HCT116 (cell line): ENCODE measurements at regions not wholly inside any gene's neighbourhood (a gene's known extent, or its start where the extent isn't known, plus 50 kb on each side); places are given as distances from the start of the nearest gene placed in this dataset.

Source experiments
- ATAC-seq: fragments of 200-7000 bp; cut with Tn5 transposase; 2 replicates; pipeline ENCODE4 v1.9.1; 2020; ENCODE audit warnings: mild to moderate bottlenecking, moderate library complexity
- BruUV-seq: library from RNA; stranded (reverse); fragments of 400-500 nt; replicated peaks from 2 replicates; lab custom pipeline; 2021; lab: Mats Ljungman, UMichigan
- CTCF ChIA-PET: fragments of 300-600 bp; sonication (Branson Sonifier 250); formaldehyde crosslinking; loops from one replicate; lab custom pipeline; 2021; ENCODE audit warnings: antibody characterized with exemption; lab: Charles Lee
- POLR2A ChIA-PET: fragments of 300-600, 350-600 bp; sonication (Branson Sonifier 250); formaldehyde crosslinking; loops from one replicate; lab custom pipeline; 2021; ENCODE audit warnings: antibody characterized with exemption; lab: Charles Lee
- RAD21 ChIA-PET, 2 experiments: fragments of 300-600 bp; sonication (Branson Sonifier 250); formaldehyde crosslinking; loops; one replicate each; lab custom pipeline; 2023; ENCODE audit warnings: low total read pairs in 2 of 2; ENCODE audit not compliant: uncharacterized antibody in 2 of 2, unreplicated experiment in 2 of 2, low non-redundant PET in 1 of 2; lab: Charles Lee
- DNase-seq: peaks from one replicate; pipeline ENCODE4 v3.0.0-alpha.2; 2010; ENCODE audit warnings: low read depth, low spot score
- H2AFZ ChIP-seq: fragments of 200-600 bp; shearing (Covaris generic), sonication (generic); 2 replicates; pipeline ENCODE4 v1.6.1; 2017; ENCODE audit warnings: low read depth, mixed run types, mixed read lengths, antibody characterized with exemption, low read length; ENCODE audit not compliant: poor library complexity, severe bottlenecking
- H3K27ac ChIP-seq: 2 replicates; pipeline ENCODE4 v1.5.1; 2012; ENCODE audit warnings: low read depth, low read length
- H3K27me3 ChIP-seq: fragments of 200-600 bp; sonication (generic); 2 replicates; pipeline ENCODE4 v1.6.1; 2016; ENCODE audit warnings: mixed run types, low read length, mixed read lengths; ENCODE audit not compliant: insufficient read depth
- H3K36me3 ChIP-seq, 2 experiments: fragments of 200-500 bp in 1 of 2; fragments of 200-600 bp in 1 of 2; sonication (Bioruptor generic) in 1 of 2; sonication (generic) in 1 of 2; 2 replicates each; pipeline versions ENCODE4 v1.5.1 to v1.6.1; 2014 to 2016; ENCODE audit warnings: low read length in 2 of 2, inconsistent platforms in 1 of 2, mixed read lengths in 1 of 2, mixed run types in 1 of 2; ENCODE audit not compliant: insufficient read depth in 2 of 2, control insufficient read depth in 1 of 2
- H3K4me1 ChIP-seq, 2 experiments: fragments of 200-600 bp in 1 of 2; sonication (generic) in 1 of 2; 2 replicates each; pipeline versions ENCODE4 v1.5.1 to v1.6.1; 2012 to 2017; ENCODE audit warnings: low read length in 2 of 2, inconsistent platforms in 1 of 2, mild to moderate bottlenecking in 1 of 2, mixed read lengths in 1 of 2, mixed run types in 1 of 2, moderate library complexity in 1 of 2; ENCODE audit not compliant: insufficient read depth in 2 of 2, control insufficient read depth in 1 of 2
- H3K4me2 ChIP-seq: fragments of 200-600 bp; sonication (generic); 2 replicates; pipeline ENCODE4 v1.6.1; 2017; ENCODE audit warnings: mixed run types, low read length, mixed read lengths
- H3K4me3 ChIP-seq, 2 experiments: fragments of 200-600 bp in 1 of 2; sonication (generic) in 1 of 2; replicated peaks in 1 of 2; 2 replicates each; pipeline ENCODE4 v1.5.1; 2011 to 2016; ENCODE audit warnings: low read length in 2 of 2, control low read depth in 1 of 2, low read depth in 1 of 2, mild to moderate bottlenecking in 1 of 2, mixed read lengths in 1 of 2, mixed run types in 1 of 2
- H3K79me2 ChIP-seq: fragments of 200-600 bp; sonication (generic); 2 replicates; pipeline ENCODE4 v1.6.1; 2017; ENCODE audit warnings: mild to moderate bottlenecking, mixed run types, low read length, moderate library complexity, mixed read lengths; ENCODE audit not compliant: insufficient read depth
- H3K9ac ChIP-seq: fragments of 200-600 bp; sonication (generic); 2 replicates; pipeline ENCODE4 v1.6.1; 2016; ENCODE audit warnings: low read length, mixed read lengths
- H3K9me2 ChIP-seq: fragments of 200-600 bp; sonication (generic), shearing (Covaris generic); 2 replicates; pipeline ENCODE4 v1.6.1; 2017; ENCODE audit warnings: mixed run types, mild to moderate bottlenecking, moderate library complexity; ENCODE audit not compliant: insufficient read depth
- H3K9me3 ChIP-seq, 2 experiments: fragments of 200-500 bp in 1 of 2; fragments of 200-600 bp in 1 of 2; sonication (Bioruptor generic) in 1 of 2; sonication (generic) in 1 of 2; 2 replicates each; pipeline ENCODE4 v1.6.1; 2014 to 2017; ENCODE audit warnings: low read length in 2 of 2, mixed read lengths in 2 of 2, inconsistent platforms in 1 of 2, low read depth in 1 of 2, mild to moderate bottlenecking in 1 of 2, mixed run types in 1 of 2, moderate library complexity in 1 of 2; ENCODE audit not compliant: control insufficient read depth in 1 of 2, insufficient read depth in 1 of 2
- H4K20me1 ChIP-seq: fragments of 200-600 bp; sonication (generic), shearing (Covaris generic); 2 replicates; pipeline ENCODE4 v1.6.1; 2017; ENCODE audit warnings: mixed run types, mild to moderate bottlenecking, moderate library complexity; ENCODE audit not compliant: insufficient read depth
- ATF3 ChIP-seq: IDR thresholded peaks from 2 replicates; pipeline ENCODE4 v1.6.1; 2012
- CEBPB ChIP-seq: IDR thresholded peaks from 2 replicates; pipeline ENCODE4 v1.6.1; 2012; ENCODE audit warnings: low read depth
- EZH2phosphoT487 ChIP-seq: fragments of 200-600 bp; IDR thresholded peaks from 2 replicates; pipeline ENCODE4 v1.6.1; 2018; ENCODE audit warnings: antibody characterized with exemption, borderline replicate concordance
- FOSL1 ChIP-seq: IDR thresholded peaks from 2 replicates; pipeline ENCODE4 v1.6.1; 2012; ENCODE audit warnings: low read depth
- JUND ChIP-seq: IDR thresholded peaks from 2 replicates; pipeline ENCODE4 v1.6.1; 2012
- POLR2A ChIP-seq: IDR thresholded peaks from 2 replicates; pipeline ENCODE4 v1.7.0; 2011; ENCODE audit warnings: borderline replicate concordance; ENCODE audit not compliant: insufficient read depth, insufficient read length; ENCODE audit errors: extremely low read depth
- POLR2AphosphoS5 ChIP-seq: IDR thresholded peaks from 2 replicates; pipeline ENCODE4 v1.6.1; 2011; ENCODE audit warnings: mild to moderate bottlenecking, low read depth, low read length, moderate library complexity
- ZFX ChIP-seq: fragments of 450-650 bp; IDR thresholded peaks from 2 replicates; pipeline ENCODE4 v1.6.1; 2017
- ZNF274 ChIP-seq: fragments of 200-500 bp; sonication (Bioruptor generic); IDR thresholded peaks from 2 replicates; pipeline ENCODE4 v1.6.1; 2014; ENCODE audit warnings: mild to moderate bottlenecking, low read depth, low read length, inconsistent platforms
- intact Hi-C: fragments of 100-400 bp; cut with micrococcal nuclease; formaldehyde crosslinking; loops from 2 replicates; pipeline ENCODE4 v1.10.0; 2022
- TF ChIP-seq, protein P1 (sequence below): IDR thresholded peaks from 2 replicates; pipeline ENCODE4 v1.6.1; 2012
- TF ChIP-seq, protein P2 (sequence below), 3 experiments: fragments of 200-600 bp in 1 of 3; sonication (generic) in 1 of 3; IDR thresholded peaks in 2 of 3; conservative IDR thresholded peaks in 1 of 3; 2 replicates each; pipeline ENCODE4 v1.5.1; 2012 to 2017; ENCODE audit warnings: low read depth in 2 of 3, low read length in 2 of 3, antibody characterized with exemption in 1 of 3, borderline replicate concordance in 1 of 3, control low read depth in 1 of 3, mild to moderate bottlenecking in 1 of 3, mixed read lengths in 1 of 3, mixed run types in 1 of 3, moderate library complexity in 1 of 3; ENCODE audit not compliant: insufficient read depth in 1 of 3
- TF ChIP-seq, protein P3 (sequence below): IDR thresholded peaks from 2 replicates; pipeline ENCODE4 v1.6.1; 2012; ENCODE audit warnings: low read depth

- no TSS peak for BruUV-seq
- intact Hi-C loops = no loop called here
- ChIA-PET POLR2A (no interaction called here), CTCF (no interaction called here), RAD21 (no interaction called here)
- DNase-seq (no peak), ATAC-seq (no peak)
- H3K9me2 ChIP-seq = no peaks in the 10 kb centered on the region
- H4K20me1 ChIP-seq = no peaks in the 10 kb centered on the region
- no peak overlapping the region for H3K27ac ChIP-seq
- H3K79me2 ChIP-seq = no peaks in the 10 kb centered on the region
- no peak overlapping the region for H3K4me2 ChIP-seq
- no peaks in the 10 kb centered on the region for H3K9me3 ChIP-seq
- H3K27me3 ChIP-seq = peaks cover 37% of the 10 kb centered on the region
- H3K36me3 ChIP-seq = no peaks in the 10 kb centered on the region
- no peak overlapping the region for H2AFZ ChIP-seq
- no peaks in the 10 kb centered on the region for H3K4me1 ChIP-seq
- H3K4me3 ChIP-seq = no peak overlapping the region
- H3K9ac ChIP-seq = no peak overlapping the region
- TF ChIP-seq CEBPB (no peak), EZH2phosphoT487 (no peak), ZNF274 (no peak), JUND (no peak), POLR2A (no peak), POLR2AphosphoS5 (no peak), FOSL1 (no peak), ZFX (no peak), ATF3 (no peak)
- TF ChIP-seq, protein P1, sequence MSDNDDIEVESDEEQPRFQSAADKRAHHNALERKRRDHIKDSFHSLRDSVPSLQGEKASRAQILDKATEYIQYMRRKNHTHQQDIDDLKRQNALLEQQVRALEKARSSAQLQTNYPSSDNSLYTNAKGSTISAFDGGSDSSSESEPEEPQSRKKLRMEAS = no peak
- TF ChIP-seq, protein P2, sequence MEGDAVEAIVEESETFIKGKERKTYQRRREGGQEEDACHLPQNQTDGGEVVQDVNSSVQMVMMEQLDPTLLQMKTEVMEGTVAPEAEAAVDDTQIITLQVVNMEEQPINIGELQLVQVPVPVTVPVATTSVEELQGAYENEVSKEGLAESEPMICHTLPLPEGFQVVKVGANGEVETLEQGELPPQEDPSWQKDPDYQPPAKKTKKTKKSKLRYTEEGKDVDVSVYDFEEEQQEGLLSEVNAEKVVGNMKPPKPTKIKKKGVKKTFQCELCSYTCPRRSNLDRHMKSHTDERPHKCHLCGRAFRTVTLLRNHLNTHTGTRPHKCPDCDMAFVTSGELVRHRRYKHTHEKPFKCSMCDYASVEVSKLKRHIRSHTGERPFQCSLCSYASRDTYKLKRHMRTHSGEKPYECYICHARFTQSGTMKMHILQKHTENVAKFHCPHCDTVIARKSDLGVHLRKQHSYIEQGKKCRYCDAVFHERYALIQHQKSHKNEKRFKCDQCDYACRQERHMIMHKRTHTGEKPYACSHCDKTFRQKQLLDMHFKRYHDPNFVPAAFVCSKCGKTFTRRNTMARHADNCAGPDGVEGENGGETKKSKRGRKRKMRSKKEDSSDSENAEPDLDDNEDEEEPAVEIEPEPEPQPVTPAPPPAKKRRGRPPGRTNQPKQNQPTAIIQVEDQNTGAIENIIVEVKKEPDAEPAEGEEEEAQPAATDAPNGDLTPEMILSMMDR (IDR thresholded peaks at IDR 0.05 in 2 of 3, conservative IDR thresholded peaks at IDR 0.05 in 1 of 3; ENCODE audit: borderline replicate concordance in 1 of 3, insufficient read depth in 1 of 3, low read depth in 2 of 3, low read length in 2 of 3) = no peak
- TF ChIP-seq, protein P3, sequence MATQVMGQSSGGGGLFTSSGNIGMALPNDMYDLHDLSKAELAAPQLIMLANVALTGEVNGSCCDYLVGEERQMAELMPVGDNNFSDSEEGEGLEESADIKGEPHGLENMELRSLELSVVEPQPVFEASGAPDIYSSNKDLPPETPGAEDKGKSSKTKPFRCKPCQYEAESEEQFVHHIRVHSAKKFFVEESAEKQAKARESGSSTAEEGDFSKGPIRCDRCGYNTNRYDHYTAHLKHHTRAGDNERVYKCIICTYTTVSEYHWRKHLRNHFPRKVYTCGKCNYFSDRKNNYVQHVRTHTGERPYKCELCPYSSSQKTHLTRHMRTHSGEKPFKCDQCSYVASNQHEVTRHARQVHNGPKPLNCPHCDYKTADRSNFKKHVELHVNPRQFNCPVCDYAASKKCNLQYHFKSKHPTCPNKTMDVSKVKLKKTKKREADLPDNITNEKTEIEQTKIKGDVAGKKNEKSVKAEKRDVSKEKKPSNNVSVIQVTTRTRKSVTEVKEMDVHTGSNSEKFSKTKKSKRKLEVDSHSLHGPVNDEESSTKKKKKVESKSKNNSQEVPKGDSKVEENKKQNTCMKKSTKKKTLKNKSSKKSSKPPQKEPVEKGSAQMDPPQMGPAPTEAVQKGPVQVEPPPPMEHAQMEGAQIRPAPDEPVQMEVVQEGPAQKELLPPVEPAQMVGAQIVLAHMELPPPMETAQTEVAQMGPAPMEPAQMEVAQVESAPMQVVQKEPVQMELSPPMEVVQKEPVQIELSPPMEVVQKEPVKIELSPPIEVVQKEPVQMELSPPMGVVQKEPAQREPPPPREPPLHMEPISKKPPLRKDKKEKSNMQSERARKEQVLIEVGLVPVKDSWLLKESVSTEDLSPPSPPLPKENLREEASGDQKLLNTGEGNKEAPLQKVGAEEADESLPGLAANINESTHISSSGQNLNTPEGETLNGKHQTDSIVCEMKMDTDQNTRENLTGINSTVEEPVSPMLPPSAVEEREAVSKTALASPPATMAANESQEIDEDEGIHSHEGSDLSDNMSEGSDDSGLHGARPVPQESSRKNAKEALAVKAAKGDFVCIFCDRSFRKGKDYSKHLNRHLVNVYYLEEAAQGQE = no peak
Measured at GRCh38 chr16:17692484-17692883, 221.7 kb upstream of the XYLT1 start.
